ENCODE measurements at regions not wholly inside any gene's neighbourhood (a gene's known extent, or its start where the extent isn't known, plus 50 kb on each side); places are given as distances from the start of the nearest gene placed in this dataset.

DNA sequence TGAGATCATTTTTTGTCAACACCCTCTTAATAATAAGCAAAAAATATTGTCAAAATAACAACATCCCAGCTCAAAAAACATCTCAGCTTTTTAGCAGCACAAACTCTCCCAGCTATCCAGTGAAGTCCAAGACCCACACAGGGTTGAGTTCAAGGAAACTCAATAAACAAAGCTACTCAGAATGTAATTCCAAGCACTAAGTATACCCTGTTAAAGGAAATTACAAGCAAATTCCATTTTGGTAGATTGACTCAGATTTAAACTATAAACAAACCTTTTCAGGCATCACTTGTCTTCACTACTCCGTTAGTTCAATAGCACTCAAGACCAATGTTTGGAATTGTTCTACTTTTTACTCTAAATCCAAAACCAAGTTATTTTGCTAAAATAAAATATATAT, 506.0 kb upstream of the INTU start:
- 94 to 98% methylated on average over 1 of the region's 1 CpG for WGBS, 2 donors
- intact Hi-C loops (cut with DNase I; ENCODE audit: low total_unique reads): no loop called here
- H3K4me3 ChIP-seq (ENCODE audit: low read depth, poor library complexity, severe bottlenecking): no peak overlapping the region
- TF ChIP-seq POLR2A (IDR thresholded peaks at IDR 0.05): no peak
- TF ChIP-seq, protein P1, sequence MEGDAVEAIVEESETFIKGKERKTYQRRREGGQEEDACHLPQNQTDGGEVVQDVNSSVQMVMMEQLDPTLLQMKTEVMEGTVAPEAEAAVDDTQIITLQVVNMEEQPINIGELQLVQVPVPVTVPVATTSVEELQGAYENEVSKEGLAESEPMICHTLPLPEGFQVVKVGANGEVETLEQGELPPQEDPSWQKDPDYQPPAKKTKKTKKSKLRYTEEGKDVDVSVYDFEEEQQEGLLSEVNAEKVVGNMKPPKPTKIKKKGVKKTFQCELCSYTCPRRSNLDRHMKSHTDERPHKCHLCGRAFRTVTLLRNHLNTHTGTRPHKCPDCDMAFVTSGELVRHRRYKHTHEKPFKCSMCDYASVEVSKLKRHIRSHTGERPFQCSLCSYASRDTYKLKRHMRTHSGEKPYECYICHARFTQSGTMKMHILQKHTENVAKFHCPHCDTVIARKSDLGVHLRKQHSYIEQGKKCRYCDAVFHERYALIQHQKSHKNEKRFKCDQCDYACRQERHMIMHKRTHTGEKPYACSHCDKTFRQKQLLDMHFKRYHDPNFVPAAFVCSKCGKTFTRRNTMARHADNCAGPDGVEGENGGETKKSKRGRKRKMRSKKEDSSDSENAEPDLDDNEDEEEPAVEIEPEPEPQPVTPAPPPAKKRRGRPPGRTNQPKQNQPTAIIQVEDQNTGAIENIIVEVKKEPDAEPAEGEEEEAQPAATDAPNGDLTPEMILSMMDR (IDR thresholded peaks at IDR 0.05): no peak
- DNase-seq (ENCODE audit: low spot score in 2 of 2): no peak

DNA sequence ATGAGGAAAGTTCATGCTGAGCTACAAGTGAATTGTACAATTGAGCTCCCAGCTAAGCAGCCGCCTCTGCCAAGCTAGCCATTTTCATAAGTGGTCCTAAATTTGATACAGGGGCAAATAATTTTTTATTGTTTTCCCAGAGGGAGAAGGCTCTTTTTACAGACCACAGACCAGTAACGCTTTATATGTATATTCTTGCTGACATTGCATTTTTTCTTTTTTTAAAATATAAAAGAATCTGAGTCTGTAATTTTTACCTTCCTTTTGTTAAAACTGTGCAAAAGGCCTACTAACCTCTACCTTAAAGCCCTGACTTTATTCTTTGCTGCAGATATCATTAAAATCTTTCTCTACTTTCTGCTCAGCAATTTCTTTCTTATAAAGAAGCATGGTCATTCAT, 501.2 kb upstream of the INTU start:
- no peak for DNase-seq (ENCODE audit: low spot score in 2 of 2)
- no peak overlapping the region for H3K4me3 ChIP-seq (ENCODE audit: low read depth, poor library complexity, severe bottlenecking)
- 92% methylated on average over 2 of the region's 2 CpGs for WGBS, 2 donors
- intact Hi-C loops (cut with DNase I; ENCODE audit: low total_unique reads): no loop called here
- TF ChIP-seq, protein P1 (IDR thresholded peaks at IDR 0.05): no peak
- TF ChIP-seq POLR2A (IDR thresholded peaks at IDR 0.05): no peak

DNA sequence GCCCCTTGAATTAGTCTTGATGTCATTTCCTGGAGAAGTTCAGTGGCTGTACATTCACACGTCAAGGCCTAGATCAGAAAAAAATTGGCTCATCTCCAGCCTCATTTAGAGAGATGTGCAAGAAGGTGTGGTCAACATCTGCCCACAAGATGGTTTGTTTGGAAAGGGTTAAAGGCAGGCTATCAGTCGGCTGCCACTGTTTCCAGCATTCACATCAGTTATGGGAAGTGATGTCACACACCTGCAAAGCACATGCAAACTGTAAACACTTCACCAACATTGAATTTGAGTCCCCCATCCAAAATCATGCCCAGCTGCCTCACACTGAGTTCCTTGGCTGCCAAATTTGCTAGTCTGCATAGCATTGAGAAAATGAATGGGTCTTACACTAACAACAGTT, 498.3 kb upstream of the INTU start:
- 23 to 35% methylated on average over 2 of the region's 2 CpGs for WGBS, 2 donors
- TF ChIP-seq, protein P1 (IDR thresholded peaks at IDR 0.05): no peak
- TF ChIP-seq POLR2A (IDR thresholded peaks at IDR 0.05): no peak
- H3K4me3 ChIP-seq (ENCODE audit: low read depth, poor library complexity, severe bottlenecking): no peak overlapping the region
- no peak for DNase-seq (ENCODE audit: low spot score in 2 of 2)
- intact Hi-C loops (cut with DNase I; ENCODE audit: low total_unique reads): no loop called here

DNA sequence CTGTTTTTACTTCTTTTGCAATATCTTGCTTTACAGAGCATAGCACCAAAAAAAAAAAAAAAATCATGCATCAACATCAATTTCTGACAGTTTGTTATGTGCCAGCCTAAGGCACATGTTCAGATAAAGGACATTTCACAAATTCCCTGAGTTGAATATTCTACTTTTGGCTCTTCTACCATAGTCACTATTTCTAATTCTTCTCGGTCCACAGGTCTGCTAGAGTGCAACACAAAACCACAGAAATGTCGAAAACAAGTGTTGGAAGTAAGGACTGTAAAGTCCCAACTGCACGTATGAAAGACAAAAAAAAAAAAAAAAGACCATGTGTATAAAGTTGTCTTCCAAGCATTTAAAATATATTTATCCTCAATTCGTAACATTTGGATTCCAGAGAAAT, 494.2 kb upstream of the INTU start:
- no peak for DNase-seq (ENCODE audit: low spot score in 2 of 2)
- WGBS, 2 donors: 61 to 62% methylated on average over 4 of the region's 4 CpGs
- intact Hi-C loops (cut with DNase I; ENCODE audit: low total_unique reads): no loop called here
- no peak overlapping the region for H3K4me3 ChIP-seq (ENCODE audit: low read depth, poor library complexity, severe bottlenecking)
- TF ChIP-seq POLR2A (IDR thresholded peaks at IDR 0.05): no peak
- TF ChIP-seq, protein P1 (IDR thresholded peaks at IDR 0.05): no peak

DNA sequence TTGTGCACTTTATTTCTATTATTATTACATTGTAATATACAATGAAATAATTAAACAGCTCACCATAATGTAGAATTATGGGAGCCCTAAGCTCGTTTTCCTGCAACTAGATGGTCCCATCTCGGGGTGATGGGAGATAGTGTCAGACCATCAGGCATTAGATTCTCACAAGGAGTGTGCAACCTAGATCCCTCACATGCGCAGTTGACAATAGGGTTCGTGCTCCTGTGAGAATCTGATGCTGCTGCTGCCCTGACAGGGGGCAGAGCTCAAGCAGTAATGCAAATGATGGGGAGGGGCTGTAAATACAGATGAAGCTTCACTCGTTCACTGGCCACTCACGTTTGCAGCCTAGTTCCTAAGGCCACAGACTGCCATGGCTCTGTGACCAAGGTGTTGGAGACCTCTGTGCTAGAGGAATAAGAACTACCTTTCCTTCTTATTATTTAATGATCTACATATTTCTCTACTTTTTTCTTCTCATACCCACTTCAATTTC, 492.9 kb upstream of the INTU start:
- no peak overlapping the region for H3K4me3 ChIP-seq (ENCODE audit: low read depth, poor library complexity, severe bottlenecking)
- 78 to 80% methylated on average over 6 of the region's 6 CpGs for WGBS, 2 donors
- DNase-seq (ENCODE audit: low spot score in 2 of 2): no peak
- TF ChIP-seq, protein P1 (IDR thresholded peaks at IDR 0.05): no peak
- no peak for TF ChIP-seq POLR2A (IDR thresholded peaks at IDR 0.05)
- intact Hi-C loops (cut with DNase I; ENCODE audit: low total_unique reads): no loop called here

DNA sequence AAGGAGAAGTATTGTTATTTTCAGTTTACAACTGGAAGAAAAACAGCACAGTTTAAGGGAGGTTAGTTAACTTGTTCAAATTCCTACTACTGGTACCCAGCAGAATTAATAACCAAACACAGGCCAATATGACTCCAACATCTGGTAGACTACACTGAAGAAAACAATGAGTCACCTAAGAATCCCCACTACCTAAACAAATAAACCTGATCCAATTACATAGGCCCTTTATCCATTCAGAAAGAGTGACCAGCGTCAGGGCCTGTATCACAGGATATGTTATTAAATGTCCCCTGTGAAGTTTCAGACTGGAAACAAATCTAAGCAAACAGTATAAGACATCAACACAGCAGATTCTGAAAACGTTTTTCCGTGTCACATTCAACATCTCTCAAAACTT, 492.5 kb upstream of the INTU start:
- intact Hi-C loops (cut with DNase I; ENCODE audit: low total_unique reads): no loop called here
- TF ChIP-seq, protein P1 (IDR thresholded peaks at IDR 0.05): no peak
- TF ChIP-seq POLR2A (IDR thresholded peaks at IDR 0.05): no peak
- WGBS, 2 donors: 85 to 91% methylated on average over 3 of the region's 3 CpGs
- DNase-seq (ENCODE audit: low spot score in 2 of 2): no peak
- H3K4me3 ChIP-seq (ENCODE audit: low read depth, poor library complexity, severe bottlenecking): no peak overlapping the region

All from lower leg skin (tissue), 4 donors.